Stimulated activated naive B cell treated with anti-CD40 and anti-IgM and Interleukin-4, amounts not matched to agents 10 μg/mL and 1 μg/mL and 100 μg/mL, for 72 hours (primary cell): ENCODE measurements at regions not wholly inside any gene's neighbourhood (a gene's known extent, or its start where the extent isn't known, plus 50 kb on each side); places are given as distances from the start of the nearest gene placed in this dataset.
"Not testable (repeated sequence)": the region's sequence is repeated elsewhere in the genome, so short reads cannot be mapped to it uniquely, and the experiment has no call there.

Source experiments
- ATAC-seq, 2 donors: fragments of 150-1000 bp; cut with Tn5 transposase; replicated peaks; 2 replicates each; pipeline ENCODE4 v1.10.0; 2021; ENCODE audit warnings: moderate library complexity in 1 of 2
- DNase-seq: peaks from one replicate; pipeline ENCODE4 v3.0.0; 2021
- H3K27ac Mint-ChIP-seq: one replicate; pipeline ENCODE4 v1.8.0; 2022; ENCODE audit warnings: mild to moderate bottlenecking, mixed read lengths
- H3K27me3 Mint-ChIP-seq, 2 donors: one replicate each; pipeline ENCODE4 v1.8.0; 2022; ENCODE audit warnings: mixed read lengths in 2 of 2
- H3K36me3 Mint-ChIP-seq, 2 donors: one replicate each; pipeline ENCODE4 v1.8.0; 2022; ENCODE audit warnings: mixed read lengths in 2 of 2, mild to moderate bottlenecking in 1 of 2
- H3K4me1 Mint-ChIP-seq, 2 donors: one replicate each; pipeline ENCODE4 v1.8.0; 2022; ENCODE audit warnings: mixed read lengths in 2 of 2, mild to moderate bottlenecking in 1 of 2
- H3K4me3 Mint-ChIP-seq, 2 donors: one replicate each; pipeline ENCODE4 v1.8.0; 2022; ENCODE audit warnings: mild to moderate bottlenecking in 2 of 2, mixed read lengths in 2 of 2, moderate library complexity in 1 of 2
- H3K9me3 Mint-ChIP-seq, 2 donors: one replicate each; pipeline ENCODE4 v1.8.0; 2022; ENCODE audit warnings: mixed read lengths in 2 of 2, mild to moderate bottlenecking in 1 of 2

- H3K36me3 Mint-ChIP-seq, H3K27me3 Mint-ChIP-seq, H3K4me1 Mint-ChIP-seq, DNase-seq, H3K9me3 Mint-ChIP-seq, H3K4me3 Mint-ChIP-seq, ATAC-seq, H3K27ac Mint-ChIP-seq: not testable (repeated sequence)
Measured at GRCh38 chr20:26373066-26373465, 676.4 kb upstream of the ZNF337 start.

DNA sequence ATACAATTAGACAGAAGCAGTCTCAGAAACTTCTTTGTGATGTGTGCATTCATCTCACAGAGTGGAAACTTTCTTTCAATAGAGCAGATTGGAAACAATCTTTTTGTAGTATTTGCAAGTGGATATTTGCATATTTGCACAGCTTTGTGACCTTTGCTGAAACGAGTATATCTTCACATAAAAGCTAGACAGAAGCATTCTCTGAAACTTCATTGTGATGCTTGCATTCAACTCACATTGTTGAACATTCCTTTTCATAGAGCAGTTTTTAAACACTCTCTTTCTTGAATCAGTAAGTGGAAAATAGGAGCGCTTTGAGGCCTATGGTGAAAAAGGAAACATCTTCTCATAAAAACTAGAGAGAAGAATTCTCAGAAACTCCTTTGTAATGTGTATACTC is 657.9 kb upstream of the ZNF337 start:
- no peak overlapping the region for H3K4me3 Mint-ChIP-seq
- H3K9me3 Mint-ChIP-seq = no peaks in the 10 kb centered on the region
- no peak for DNase-seq
- no peaks in the 10 kb centered on the region for H3K4me1 Mint-ChIP-seq
- no peaks in the 10 kb centered on the region for H3K27me3 Mint-ChIP-seq
- H3K36me3 Mint-ChIP-seq = no peaks in the 10 kb centered on the region
- H3K27ac Mint-ChIP-seq = no peak overlapping the region
- ATAC-seq = no peak

DNA sequence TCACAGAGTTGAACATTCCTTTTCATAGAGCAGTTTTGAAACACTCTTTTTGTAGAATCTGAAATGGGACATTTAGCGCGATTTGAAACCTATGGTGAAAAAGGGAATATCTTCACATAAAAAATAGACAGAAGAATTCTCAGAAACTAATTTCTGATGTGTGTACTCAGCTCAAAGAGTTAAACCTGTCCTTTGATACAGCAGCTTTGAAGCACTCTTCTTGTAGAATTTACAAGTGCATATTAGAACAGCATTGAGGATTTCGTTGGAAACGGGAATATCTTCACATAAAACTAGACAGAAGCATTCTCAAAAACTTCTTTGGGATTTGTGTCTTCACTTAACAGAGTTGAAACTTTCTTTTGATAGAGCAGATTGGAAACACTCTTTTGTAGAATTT is 650.7 kb upstream of the ZNF337 start:
- Mint-ChIP-seq H3K4me1 (no peaks in the 10 kb centered on the region), H3K9me3 (peaks cover 0 to 8% of the 10 kb centered on the region in 2 donors), H3K4me3 (no peak overlapping the region), H3K36me3 (no peaks in the 10 kb centered on the region), H3K27me3 (no peaks in the 10 kb centered on the region), H3K27ac (no peak overlapping the region)
- no peak for ATAC-seq
- DNase-seq = no peak

- not testable (repeated sequence) for H3K27me3 Mint-ChIP-seq, H3K36me3 Mint-ChIP-seq, H3K4me1 Mint-ChIP-seq, H3K27ac Mint-ChIP-seq, DNase-seq, H3K4me3 Mint-ChIP-seq, ATAC-seq
- peaks cover 0 to 15% of the 10 kb centered on the region in 2 donors for H3K9me3 Mint-ChIP-seq
Measured at GRCh38 chr20:26340460-26341065, 643.9 kb upstream of the ZNF337 start.

GRCh38 chr20:26324177-26324576 is 627.5 kb upstream of the ZNF337 start:
- Mint-ChIP-seq H3K27ac (no peak overlapping the region), H3K36me3 (no peaks in the 10 kb centered on the region), H3K4me3 (no peak overlapping the region), H3K4me1 (no peaks in the 10 kb centered on the region), H3K9me3 (peaks cover 0 to 4% of the 10 kb centered on the region in 2 donors), H3K27me3 (no peaks in the 10 kb centered on the region)
- DNase-seq (no peak), ATAC-seq (no peak)

DNA sequence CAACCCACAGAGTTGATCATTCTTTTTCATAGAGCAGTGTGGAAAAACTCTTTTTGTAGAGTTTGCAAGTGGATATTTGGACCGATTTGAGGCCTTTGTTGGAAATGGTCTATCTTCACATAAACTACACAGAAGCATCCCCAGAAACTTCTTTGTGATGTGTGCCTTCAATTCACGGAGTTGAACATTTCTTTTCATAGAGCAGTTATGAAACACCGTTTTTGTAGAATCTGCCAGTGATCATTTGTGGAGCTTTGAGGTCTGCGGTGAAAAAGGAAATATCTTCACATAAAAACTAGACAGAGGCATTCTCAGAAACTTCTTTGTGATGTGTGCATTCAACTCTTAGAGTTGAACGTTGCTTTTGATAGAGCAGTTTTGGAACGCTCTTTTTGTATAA is 618.4 kb upstream of the ZNF337 start:
- H3K36me3 Mint-ChIP-seq = no peaks in the 10 kb centered on the region
- H3K9me3 Mint-ChIP-seq = no peaks in the 10 kb centered on the region
- DNase-seq = no peak

DNA sequence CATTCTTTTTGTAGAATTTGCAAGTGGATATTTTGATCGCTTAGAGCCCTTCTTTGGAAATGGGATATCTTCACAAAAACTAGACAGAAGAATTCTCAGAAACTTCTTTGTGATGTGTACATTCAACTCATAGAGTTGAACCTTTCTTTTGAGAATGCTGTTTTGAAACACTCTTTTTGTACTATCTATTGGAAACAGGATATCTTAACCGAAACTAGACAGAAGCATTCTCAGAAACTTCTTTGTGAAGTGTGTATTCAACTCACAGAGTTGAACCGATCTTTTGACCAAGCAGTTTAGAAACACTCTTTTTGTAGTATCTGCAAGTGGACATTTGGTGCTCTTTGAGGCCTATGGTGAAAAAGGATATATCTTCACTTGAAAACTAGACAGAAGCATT is 613.1 kb upstream of the ZNF337 start:
- not testable (repeated sequence) for H3K9me3 Mint-ChIP-seq, H3K36me3 Mint-ChIP-seq, H3K4me1 Mint-ChIP-seq, H3K4me3 Mint-ChIP-seq, H3K27me3 Mint-ChIP-seq, H3K27ac Mint-ChIP-seq, DNase-seq, ATAC-seq

More for the DNA sequence above, 618.4 kb upstream of the ZNF337 start:
- H3K27me3 Mint-ChIP-seq = no peaks in the 10 kb centered on the region
- no peak overlapping the region for H3K27ac Mint-ChIP-seq
- ATAC-seq = no peak
- H3K4me3 Mint-ChIP-seq = no peak overlapping the region
- no peaks in the 10 kb centered on the region for H3K4me1 Mint-ChIP-seq

DNA sequence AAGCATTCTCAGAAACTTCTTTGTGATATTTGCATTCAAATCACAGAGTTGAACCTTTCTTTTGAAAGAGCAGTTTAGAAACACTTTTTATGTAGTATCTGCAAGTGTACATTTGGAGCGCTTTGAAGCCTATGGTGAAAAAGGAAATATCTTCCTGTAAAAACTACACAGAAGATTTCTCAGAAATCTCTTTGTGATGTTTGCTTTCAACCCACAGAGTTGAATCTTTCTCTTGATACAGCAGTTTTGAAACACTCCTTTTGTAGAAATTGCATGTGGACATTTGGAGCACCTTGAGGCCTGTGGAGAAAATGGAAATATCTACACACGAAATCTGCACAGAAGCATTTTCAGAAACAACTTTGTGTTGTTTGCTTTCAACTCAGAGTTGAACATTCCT is 612.3 kb upstream of the ZNF337 start:
- Mint-ChIP-seq H3K9me3 (no peaks in the 10 kb centered on the region), H3K4me1 (no peaks in the 10 kb centered on the region), H3K36me3 (no peaks in the 10 kb centered on the region), H3K27me3 (no peaks in the 10 kb centered on the region), H3K4me3 (no peak overlapping the region), H3K27ac (no peak overlapping the region)
- no peak for ATAC-seq
- no peak for DNase-seq

DNA sequence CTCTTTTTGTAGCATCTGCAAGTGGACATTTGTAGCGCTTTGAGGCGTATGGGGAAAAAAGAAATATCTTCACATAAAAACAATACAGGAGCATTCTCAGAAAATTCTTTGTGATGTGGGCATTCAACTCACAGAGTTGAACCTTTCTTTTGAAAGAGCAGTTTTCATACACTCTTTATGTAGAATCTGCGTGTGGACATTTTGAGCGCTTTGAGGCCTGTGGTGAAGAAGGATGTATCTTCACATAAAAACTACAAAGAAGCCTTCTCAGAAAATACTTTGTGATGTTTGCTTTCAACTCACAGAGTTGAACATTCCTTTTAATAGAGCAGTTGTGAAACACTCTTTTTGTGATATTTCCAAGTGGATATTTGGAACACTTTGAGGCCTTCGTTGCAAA is 598.4 kb upstream of the ZNF337 start:
- DNase-seq = no peak
- peaks cover 0 to 1% of the 10 kb centered on the region in 2 donors for H3K9me3 Mint-ChIP-seq
- H3K4me3 Mint-ChIP-seq = no peak overlapping the region
- no peaks in the 10 kb centered on the region for H3K27me3 Mint-ChIP-seq
- no peak overlapping the region for H3K27ac Mint-ChIP-seq
- no peaks in the 10 kb centered on the region for H3K4me1 Mint-ChIP-seq
- H3K36me3 Mint-ChIP-seq = no peaks in the 10 kb centered on the region
- no peak for ATAC-seq

DNA sequence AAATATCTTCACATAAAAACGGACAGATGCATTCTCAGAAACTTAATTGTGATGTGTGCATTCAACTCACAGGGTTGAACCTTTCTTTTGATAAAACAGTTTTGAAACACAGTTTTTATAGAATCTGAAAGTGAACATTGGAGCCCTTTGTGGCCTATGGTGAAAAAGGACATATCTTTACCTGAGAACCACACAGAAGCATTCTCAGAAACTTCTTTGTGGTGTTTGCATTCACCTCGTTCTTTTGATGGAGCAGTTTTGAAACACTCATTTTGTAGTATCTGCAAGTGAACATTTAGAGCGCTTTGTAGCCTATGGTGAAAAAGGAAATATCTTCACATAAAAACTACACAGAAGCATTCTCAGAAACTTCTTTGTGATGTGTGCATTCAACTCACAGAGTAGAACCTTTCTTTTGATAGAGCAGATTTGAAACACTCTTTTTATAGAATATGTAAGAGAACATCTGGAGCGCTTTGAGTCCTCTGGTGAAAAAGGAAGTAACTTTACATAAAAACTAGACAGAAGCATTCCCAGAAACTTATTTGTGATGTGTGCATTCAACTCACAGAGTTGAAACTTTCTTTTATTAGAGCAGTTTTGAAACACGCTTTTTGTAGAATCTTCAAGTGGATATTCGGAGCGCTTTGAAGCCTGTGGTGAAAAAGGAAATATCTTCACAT is 591.9 kb upstream of the ZNF337 start:
- not testable (repeated sequence) for H3K27me3 Mint-ChIP-seq, ATAC-seq, H3K4me1 Mint-ChIP-seq, H3K36me3 Mint-ChIP-seq, H3K9me3 Mint-ChIP-seq, H3K4me3 Mint-ChIP-seq, DNase-seq, H3K27ac Mint-ChIP-seq

DNA sequence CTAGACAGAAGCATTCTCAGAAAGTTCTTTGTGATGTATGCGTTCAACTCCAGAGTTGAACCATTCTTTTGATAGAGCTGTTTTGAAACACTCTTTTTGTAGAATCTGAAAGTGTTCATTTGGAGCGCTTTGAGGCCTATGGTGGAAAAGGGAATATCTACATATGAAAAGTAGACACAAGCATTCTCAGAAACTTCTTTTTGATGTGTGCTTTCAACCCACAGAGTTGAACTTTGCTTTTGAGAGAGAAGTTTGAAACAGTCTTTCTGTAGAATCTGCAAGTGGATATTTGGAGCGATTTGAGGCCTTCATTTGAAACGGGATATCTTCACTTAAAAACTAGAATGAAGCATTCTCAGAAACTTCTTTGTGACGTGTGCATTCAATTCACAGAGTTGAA is 582.6 kb upstream of the ZNF337 start:
- no peak for ATAC-seq

DNA sequence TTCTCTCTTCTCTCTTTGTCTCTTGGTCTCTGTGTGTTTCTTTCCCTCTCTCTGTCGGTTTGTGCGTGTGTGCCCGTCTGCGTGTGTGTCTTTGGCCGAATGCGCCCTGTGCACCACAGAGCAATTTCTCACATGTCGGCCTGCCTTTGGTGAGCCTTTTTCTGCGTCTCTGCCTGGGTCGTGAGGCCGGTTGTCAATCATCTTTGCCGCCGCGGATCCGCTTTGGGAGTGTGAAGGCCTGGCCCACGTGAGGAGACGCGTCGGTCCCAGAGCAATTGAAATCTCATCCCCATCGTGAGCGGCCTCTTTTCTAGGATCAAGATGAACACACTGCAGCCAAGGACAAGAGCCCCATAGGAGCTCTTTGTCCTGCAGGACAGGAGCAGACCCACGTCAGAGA is 580.7 kb upstream of the ZNF337 start:
- H3K36me3 Mint-ChIP-seq = no peaks in the 10 kb centered on the region
- H3K27me3 Mint-ChIP-seq = no peaks in the 10 kb centered on the region
- H3K27ac Mint-ChIP-seq = no peak overlapping the region
- H3K9me3 Mint-ChIP-seq = peaks cover 3 to 5% of the 10 kb centered on the region in 2 donors
- H3K4me1 Mint-ChIP-seq = no peaks in the 10 kb centered on the region
- DNase-seq (no peak), ATAC-seq (no peak)
- H3K4me3 Mint-ChIP-seq = no peak overlapping the region

More for the DNA sequence above, 582.6 kb upstream of the ZNF337 start:
- Mint-ChIP-seq H3K27ac (no peak overlapping the region), H3K36me3 (no peaks in the 10 kb centered on the region), H3K27me3 (no peaks in the 10 kb centered on the region), H3K4me1 (no peaks in the 10 kb centered on the region), H3K9me3 (peaks cover 3 to 5% of the 10 kb centered on the region in 2 donors), H3K4me3 (no peak overlapping the region)
- no peak for DNase-seq

GRCh38 chr20:26276554-26277210 is 580.0 kb upstream of the ZNF337 start:
- Mint-ChIP-seq H3K36me3 (no peaks in the 10 kb centered on the region), H3K27me3 (no peaks in the 10 kb centered on the region), H3K4me3 (no peak overlapping the region), H3K27ac (no peak overlapping the region), H3K9me3 (peaks cover 3 to 8% of the 10 kb centered on the region in 2 donors), H3K4me1 (no peaks in the 10 kb centered on the region)
- DNase-seq (no peak), ATAC-seq (no peak)

DNA sequence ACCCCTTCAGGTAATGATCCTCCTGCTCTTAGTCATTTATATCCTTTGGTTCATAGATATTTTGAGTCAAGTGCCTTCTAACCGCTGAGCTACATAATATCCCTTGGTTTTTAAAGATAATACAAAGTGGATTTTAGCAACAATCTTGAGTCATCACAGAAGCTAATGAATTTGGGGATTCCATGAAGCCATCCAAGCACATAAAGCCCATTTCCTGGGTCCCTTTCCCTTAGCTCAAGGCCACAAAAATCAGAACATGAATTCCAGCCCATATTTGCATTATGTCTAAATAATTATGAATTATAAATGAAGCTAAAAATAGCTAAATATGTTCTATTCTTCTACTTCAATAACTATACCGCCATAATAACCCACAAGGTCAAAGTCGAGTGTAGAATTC is 572.1 kb upstream of the ZNF337 start:
- H3K27me3 Mint-ChIP-seq, H3K36me3 Mint-ChIP-seq, H3K9me3 Mint-ChIP-seq, ATAC-seq, H3K4me3 Mint-ChIP-seq, DNase-seq, H3K27ac Mint-ChIP-seq, H3K4me1 Mint-ChIP-seq: not testable (repeated sequence)

DNA sequence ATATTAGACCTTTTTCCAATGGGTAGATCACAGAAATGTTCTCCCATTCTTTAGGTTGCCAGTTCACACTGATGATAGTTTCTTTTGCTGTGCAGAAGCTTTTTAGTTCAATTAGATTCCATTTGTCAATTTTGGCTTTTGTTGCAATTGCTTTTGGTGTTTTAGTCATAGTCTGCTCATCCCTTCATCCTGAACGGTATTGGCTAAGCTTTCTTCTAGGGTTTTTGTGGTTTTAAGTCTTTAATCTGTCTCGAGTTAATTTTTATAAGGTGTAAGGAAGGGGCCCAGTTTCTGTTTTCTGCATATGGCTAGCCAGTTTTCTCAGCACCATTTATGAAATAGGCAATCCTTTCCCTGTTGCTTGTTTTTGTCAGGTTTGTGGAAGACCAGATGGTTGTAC is 564.3 kb upstream of the ZNF337 start:
- H3K27me3 Mint-ChIP-seq, DNase-seq, H3K27ac Mint-ChIP-seq, ATAC-seq, H3K36me3 Mint-ChIP-seq, H3K9me3 Mint-ChIP-seq, H3K4me3 Mint-ChIP-seq, H3K4me1 Mint-ChIP-seq: not testable (repeated sequence)
